ENCODE measurements at regions not wholly inside any gene's neighbourhood (a gene's known extent, or its start where the extent isn't known, plus 50 kb on each side); places are given as distances from the start of the nearest gene placed in this dataset.

DNA sequence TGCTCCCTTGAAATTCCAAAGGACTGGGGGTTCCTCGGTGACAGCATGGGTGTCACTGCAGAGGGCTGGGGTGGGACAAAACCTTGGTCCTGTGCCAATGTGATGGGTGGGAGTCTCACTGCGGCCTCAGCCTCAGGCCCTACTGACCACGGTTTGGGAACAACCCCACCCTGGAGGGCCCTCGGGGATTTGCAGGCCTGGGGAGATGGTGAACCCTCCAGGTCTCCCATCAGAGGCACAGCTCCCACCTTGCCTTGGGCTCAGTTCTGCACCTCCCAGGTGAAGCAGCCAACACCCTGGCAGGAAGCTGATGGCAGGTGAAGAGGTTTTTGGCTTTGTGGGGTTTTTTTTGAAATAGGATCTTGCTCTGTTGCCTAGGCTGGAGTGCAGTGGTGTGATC, 286.8 kb downstream of the PBX3 start:
- Histone ChIP-seq H3K4me3 (no peak overlapping the region), H3K36me3 (ENCODE audit: control insufficient read depth in 2 of 2, insufficient read depth in 2 of 2, low read length in 1 of 2) (no peaks in the 10 kb centered on the region), H2AFZ (ENCODE audit: control insufficient read depth, low read depth, low read length) (no peak overlapping the region), H3K27ac (ENCODE audit: control insufficient read depth, insufficient read depth) (no peak overlapping the region), H3K9me3 (replicated peaks; ENCODE audit: control insufficient read depth, insufficient read depth, low read length) (no peaks in the 10 kb centered on the region), H4K20me1 (ENCODE audit: control insufficient read depth, insufficient read depth) (no peaks in the 10 kb centered on the region), H3K4me1 (ENCODE audit: control insufficient read depth, insufficient read depth, low read length) (no peaks in the 10 kb centered on the region), H3K27me3 (replicated peaks in 1 of 2; ENCODE audit: control insufficient read depth in 2 of 2, insufficient read depth in 2 of 2, low read length in 1 of 2) (peaks cover 0 to 2% of the 10 kb centered on the region in 2 experiments; a peak in 1 of 4 replicates), H3K9ac (ENCODE audit: control insufficient read depth, insufficient read depth, low read length) (no peak overlapping the region), H3K79me2 (ENCODE audit: control insufficient read depth, insufficient read depth, low read length) (no peaks in the 10 kb centered on the region), H3K4me2 (ENCODE audit: control insufficient read depth, insufficient read depth) (no peak overlapping the region)
- RAD21 ChIA-PET (ENCODE audit: unreplicated experiment), result no interaction called here
- intact Hi-C loops (cut with micrococcal nuclease; ENCODE audit: unreplicated experiment), result no loop called here
- no peak for FAIRE-seq
- DNase-seq (ENCODE audit: low read depth, low spot score), result no peak
- no peak for TF ChIP-seq CBX3 (IDR thresholded peaks at IDR 0.05; ENCODE audit: borderline replicate concordance, low read depth)
- no peak for TF ChIP-seq FOS (IDR thresholded peaks at IDR 0.05; ENCODE audit: borderline replicate concordance, extremely low read depth, insufficient read length)
- TF ChIP-seq GABPA (IDR thresholded peaks at IDR 0.05; ENCODE audit: low read depth), result no peak
- TF ChIP-seq, protein P1, sequence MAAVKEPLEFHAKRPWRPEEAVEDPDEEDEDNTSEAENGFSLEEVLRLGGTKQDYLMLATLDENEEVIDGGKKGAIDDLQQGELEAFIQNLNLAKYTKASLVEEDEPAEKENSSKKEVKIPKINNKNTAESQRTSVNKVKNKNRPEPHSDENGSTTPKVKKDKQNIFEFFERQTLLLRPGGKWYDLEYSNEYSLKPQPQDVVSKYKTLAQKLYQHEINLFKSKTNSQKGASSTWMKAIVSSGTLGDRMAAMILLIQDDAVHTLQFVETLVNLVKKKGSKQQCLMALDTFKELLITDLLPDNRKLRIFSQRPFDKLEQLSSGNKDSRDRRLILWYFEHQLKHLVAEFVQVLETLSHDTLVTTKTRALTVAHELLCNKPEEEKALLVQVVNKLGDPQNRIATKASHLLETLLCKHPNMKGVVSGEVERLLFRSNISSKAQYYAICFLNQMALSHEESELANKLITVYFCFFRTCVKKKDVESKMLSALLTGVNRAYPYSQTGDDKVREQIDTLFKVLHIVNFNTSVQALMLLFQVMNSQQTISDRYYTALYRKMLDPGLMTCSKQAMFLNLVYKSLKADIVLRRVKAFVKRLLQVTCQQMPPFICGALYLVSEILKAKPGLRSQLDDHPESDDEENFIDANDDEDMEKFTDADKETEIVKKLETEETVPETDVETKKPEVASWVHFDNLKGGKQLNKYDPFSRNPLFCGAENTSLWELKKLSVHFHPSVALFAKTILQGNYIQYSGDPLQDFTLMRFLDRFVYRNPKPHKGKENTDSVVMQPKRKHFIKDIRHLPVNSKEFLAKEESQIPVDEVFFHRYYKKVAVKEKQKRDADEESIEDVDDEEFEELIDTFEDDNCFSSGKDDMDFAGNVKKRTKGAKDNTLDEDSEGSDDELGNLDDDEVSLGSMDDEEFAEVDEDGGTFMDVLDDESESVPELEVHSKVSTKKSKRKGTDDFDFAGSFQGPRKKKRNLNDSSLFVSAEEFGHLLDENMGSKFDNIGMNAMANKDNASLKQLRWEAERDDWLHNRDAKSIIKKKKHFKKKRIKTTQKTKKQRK (IDR thresholded peaks at IDR 0.05; ENCODE audit: low read depth, low read length), result no peak
- TF ChIP-seq SUZ12 (IDR thresholded peaks at IDR 0.05; ENCODE audit: unreplicated experiment), result no peak
- no peak for TF ChIP-seq ATF7 (IDR thresholded peaks at IDR 0.05; ENCODE audit: low read depth)
- no peak for TF ChIP-seq SMAD1 (IDR thresholded peaks at IDR 0.05; ENCODE audit: low read depth, partially characterized antibody)
- TF ChIP-seq SMARCA5 (IDR thresholded peaks at IDR 0.05), result no peak
- TF ChIP-seq PAX5 (IDR thresholded peaks at IDR 0.05; ENCODE audit: borderline replicate concordance, low read depth, low read length), result no peak
- TF ChIP-seq, protein P2, sequence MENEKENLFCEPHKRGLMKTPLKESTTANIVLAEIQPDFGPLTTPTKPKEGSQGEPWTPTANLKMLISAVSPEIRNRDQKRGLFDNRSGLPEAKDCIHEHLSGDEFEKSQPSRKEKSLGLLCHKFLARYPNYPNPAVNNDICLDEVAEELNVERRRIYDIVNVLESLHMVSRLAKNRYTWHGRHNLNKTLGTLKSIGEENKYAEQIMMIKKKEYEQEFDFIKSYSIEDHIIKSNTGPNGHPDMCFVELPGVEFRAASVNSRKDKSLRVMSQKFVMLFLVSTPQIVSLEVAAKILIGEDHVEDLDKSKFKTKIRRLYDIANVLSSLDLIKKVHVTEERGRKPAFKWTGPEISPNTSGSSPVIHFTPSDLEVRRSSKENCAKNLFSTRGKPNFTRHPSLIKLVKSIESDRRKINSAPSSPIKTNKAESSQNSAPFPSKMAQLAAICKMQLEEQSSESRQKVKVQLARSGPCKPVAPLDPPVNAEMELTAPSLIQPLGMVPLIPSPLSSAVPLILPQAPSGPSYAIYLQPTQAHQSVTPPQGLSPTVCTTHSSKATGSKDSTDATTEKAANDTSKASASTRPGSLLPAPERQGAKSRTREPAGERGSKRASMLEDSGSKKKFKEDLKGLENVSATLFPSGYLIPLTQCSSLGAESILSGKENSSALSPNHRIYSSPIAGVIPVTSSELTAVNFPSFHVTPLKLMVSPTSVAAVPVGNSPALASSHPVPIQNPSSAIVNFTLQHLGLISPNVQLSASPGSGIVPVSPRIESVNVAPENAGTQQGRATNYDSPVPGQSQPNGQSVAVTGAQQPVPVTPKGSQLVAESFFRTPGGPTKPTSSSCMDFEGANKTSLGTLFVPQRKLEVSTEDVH (IDR thresholded peaks at IDR 0.05; ENCODE audit: low read depth, partially characterized antibody), result no peak
- no peak for TF ChIP-seq SREBF2 (IDR thresholded peaks at IDR 0.05; ENCODE audit: low read length)
- no peak for TF ChIP-seq CHD1 (IDR thresholded peaks at IDR 0.05; ENCODE audit: low read depth, low read length)
- TF ChIP-seq RB1 (IDR thresholded peaks at IDR 0.05; ENCODE audit: borderline replicate concordance), result no peak
- CTCF ChIA-PET, result no interaction called here
- no TSS peak for BruUV-seq (replicated peaks)
- POLR2A ChIA-PET, result no interaction called here
- 5% methylated on average over 4 of the region's 4 CpGs for WGBS (ENCODE audit: insufficient coverage, insufficient replicate concordance, low lambda C conversion rate, missing lambda C conversion rate)
- SMC1A ChIA-PET (ENCODE audit: uncharacterized antibody, unreplicated experiment), result no interaction called here
- no peak for ATAC-seq
- in situ Hi-C loops (cut with MboI), result no loop called here

Data from GM12878 (cell line).